HG02759 (cell line): ENCODE measurements at regions not wholly inside any gene's neighbourhood (a gene's known extent, or its start where the extent isn't known, plus 50 kb on each side); places are given as distances from the start of the nearest gene placed in this dataset.
A peak's percentile ranks its signal among the peaks of the same experiment; 100 is the strongest.
"Not testable (repeated sequence)": the region's sequence is repeated elsewhere in the genome, so short reads cannot be mapped to it uniquely, and the experiment has no call there.

ENCODE experiments used
- ATAC-seq: cut with Tn5 transposase; IDR thresholded peaks from one replicate; pipeline ENCODE4 v1.9.1; 2021; ENCODE audit warnings: mild to moderate bottlenecking, moderate library complexity; ENCODE audit not compliant: unreplicated experiment

- ATAC-seq = no peak
Observed at GRCh38 chr12:96085475-96085874, 50.1 kb upstream of the LTA4H start.

DNA sequence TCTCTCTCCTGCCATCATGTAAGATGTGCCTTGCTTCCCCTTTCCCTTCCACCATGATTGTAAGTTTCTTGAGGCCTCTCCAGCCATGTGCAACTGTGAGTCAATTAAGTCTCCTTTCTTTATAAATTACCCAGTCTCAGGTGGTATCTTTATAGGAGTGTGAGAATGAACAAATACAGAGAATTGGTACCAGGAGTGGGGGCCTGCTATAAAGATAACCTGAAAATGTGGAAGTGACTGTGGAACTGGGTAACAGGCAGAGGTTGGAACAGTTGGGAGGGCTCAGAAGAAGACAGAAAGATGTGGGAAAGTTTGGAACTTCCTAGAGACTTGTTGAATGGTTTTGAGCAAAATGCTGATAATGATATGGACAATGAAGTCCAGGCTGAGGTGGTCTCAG, 50.8 kb upstream of the LTA4H start:
- not testable (repeated sequence) for ATAC-seq

- ATAC-seq = no peak
Observed at GRCh38 chr12:96091833-96092232, 56.4 kb upstream of the LTA4H start.

GRCh38 chr12:96093543-96094196, 58.3 kb upstream of the LTA4H start:
- no peak for ATAC-seq

DNA sequence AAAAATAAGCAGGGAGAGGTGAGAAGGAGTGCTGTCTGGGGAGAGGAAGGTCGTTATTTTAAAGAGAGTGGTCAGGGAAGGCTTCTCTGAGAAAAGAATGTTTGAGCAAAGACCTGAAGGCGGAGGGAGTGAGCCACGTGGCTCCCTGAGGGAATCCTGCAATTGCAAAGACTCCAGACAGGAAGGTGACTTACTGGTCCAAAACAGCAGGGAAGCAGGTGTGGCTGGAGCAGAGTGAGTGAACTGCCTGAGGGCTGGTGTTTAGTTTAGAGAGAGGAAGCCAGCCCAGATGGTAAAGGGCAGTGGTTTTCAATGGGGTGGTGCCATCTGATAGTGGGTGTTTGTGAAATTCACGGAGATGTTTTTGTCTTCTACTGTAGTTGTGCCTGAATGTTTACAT, 58.8 kb upstream of the LTA4H start:
- no peak for ATAC-seq

DNA sequence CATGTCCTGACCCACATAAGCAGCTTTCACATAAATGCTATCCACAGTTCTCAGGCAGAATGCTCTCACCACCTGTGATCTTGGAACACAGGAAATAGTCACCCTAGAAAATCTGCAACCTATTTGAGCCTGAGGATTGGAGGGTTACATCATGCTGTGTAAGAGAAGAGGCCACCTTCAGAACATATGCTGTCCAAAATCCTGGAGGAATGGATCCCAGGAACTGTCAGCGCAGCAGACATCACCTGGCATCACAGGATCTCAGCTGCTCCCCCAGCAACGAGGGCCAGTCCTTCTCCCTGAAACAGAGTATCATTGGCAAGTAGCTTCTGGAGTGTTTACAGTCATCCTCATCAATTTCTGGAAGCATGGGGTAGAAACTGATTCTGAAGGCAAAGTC, 63.2 kb upstream of the LTA4H start:
- ATAC-seq = no peak

DNA sequence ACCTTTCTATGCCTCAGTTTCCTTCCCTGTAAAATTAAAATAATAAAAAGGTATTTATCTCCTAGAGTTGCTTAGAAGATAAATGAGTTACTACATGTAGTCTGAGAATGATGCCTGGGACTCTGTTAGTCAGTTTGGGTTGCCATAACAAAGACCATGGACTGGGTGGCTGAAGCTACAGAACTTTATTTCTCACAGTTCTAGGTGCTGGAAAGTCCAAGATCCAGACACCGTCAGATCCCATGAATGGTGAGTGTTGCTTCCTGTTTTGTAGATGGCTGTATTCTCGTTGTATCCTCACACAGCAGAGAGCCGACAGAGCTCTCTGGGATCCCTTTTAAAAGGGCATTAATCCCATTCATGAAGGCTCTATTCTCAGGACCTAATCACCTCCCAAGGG, 64.0 kb upstream of the LTA4H start:
- no peak for ATAC-seq

DNA sequence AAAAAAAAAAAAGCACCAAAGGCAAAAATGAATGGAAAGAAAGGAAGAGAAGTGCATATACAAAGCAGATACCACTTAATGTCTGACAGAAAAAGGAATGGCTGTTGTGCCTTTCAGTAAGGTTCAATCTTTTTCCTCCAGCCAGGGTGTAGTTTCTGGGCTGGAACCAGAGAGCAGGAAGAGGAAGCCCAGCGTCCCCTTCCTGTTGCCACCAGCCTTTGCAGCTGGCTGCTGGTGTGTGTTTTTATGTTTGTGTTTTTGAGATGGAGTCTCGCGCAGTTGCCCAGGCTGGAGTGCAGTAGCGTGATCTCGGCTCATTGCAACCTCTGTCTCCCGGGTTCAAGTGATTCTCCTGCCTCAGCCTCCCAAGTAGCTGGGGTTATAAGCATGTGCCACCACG, 64.6 kb upstream of the LTA4H start:
- ATAC-seq = no peak

GRCh38 chr12:96101806-96102205, 66.4 kb upstream of the LTA4H start:
- ATAC-seq = no peak

DNA sequence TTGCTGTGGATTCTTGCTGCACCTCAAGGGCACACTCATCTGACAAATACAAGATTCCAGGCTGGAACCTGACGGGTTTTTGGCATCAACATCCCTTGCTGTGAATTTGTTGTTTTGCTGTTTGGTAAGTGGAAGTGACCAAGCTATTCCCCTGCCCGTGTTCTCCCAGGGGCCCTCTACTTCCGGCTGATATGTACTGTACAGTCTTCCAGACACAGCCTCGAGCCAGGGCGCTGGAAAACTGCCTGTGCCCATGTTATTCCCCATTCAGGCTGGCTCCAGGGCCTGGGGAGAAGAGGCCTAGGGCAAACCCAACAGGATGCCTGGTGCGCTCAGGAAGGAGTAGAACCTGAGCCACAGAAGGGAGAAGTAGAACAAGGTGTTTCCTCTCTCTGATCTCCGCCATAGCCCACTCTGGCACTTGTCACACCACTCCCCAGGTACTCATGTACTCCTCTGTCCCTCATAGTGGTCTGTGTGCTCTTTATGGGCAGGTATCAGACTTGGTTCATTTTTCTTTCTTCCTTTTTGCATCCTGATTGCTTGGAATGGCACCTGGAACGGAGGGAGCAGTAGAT, 67.8 kb upstream of the LTA4H start:
- ATAC-seq = no peak

- no peak for ATAC-seq
Observed at GRCh38 chr12:96104566-96104965, 69.2 kb upstream of the LTA4H start.

DNA sequence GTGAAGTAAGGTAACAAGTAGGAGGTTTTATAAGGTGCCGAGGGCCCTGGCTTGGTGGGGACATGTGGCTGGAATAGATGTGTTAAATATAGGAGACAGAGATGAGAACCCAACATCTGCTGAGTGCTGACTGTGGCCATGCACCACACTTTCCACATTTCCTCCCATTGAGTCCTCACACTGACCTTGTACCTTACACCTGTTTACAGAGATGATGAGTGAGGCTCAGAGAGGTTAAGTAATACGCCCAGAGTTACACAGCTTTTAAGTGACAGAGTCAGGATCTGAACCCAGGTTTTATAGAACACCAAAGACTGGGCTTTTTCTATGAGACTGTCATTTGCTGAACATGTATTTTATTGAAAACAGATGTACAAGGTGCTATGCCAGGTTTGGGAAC, 70.8 kb upstream of the LTA4H start:
- ATAC-seq = no peak

DNA sequence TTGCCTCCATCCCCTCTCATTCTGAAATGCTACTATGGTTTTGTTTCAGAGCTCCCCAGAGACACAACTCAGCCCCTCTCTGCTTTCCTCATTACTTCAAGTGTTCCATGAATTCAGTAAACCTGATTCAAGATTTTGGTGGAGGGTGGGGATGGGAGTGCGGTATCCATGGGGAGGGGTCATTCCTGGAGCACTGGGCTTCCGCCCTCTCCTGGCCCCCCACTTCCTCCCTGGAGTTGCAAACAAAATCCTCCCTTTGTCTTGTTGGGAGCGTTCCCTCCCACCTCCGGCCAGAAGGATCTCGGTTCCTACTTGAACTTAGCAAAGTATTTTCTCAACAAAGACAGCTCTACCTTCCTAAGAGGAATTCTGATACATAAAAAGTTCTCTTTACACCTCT, 71.8 kb upstream of the LTA4H start:
- ATAC-seq = no peak

DNA sequence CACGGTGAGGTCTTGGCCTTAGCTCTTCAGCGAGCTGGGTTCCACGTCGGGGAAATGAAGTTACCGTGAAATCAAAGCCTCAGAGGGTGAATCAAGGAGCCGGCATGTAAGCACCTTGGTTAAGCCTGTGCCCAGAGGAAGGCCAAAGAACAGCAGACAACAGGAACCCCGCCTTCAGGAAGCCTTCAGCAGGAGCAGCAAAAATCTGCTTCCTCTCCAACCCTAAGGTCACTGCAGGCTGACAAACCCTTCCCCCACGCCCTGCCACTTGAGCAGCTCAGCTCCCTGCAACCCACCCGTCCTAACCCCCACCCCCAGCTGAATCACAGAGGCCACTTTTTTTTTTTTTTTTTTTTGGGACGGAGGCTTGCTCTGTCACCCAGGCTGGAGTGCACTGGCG, 72.9 kb upstream of the LTA4H start:
- no peak for ATAC-seq

GRCh38 chr12:96108941-96109340, 73.6 kb upstream of the LTA4H start:
- ATAC-seq = not testable (repeated sequence)

- ATAC-seq = no peak
Observed at GRCh38 chr12:96112733-96113132, 77.3 kb upstream of the LTA4H start.

DNA sequence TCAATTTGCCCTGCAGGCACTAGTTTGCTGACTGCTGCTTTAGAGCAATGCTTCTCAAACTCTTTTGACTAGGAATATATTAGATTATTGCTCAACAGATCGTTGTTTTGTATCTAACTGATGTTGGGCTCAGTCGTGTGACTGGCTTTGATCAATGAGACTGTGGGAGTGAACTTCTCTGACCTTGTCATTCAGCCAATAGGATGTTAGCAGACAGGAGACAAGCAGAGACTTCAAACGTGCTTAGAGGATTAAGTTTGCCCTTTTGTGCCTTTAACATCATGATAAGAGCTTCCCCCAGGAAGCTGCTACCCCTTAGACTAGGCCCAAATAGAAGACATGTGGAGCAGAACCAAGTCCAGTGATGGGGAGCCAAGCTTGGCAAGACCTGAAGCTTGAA, 76.7 kb upstream of the ELK3 start:
- no peak for ATAC-seq

- ATAC-seq = peak; percentile 83
Observed at GRCh38 chr12:96120359-96121100, 73.6 kb upstream of the ELK3 start.

DNA sequence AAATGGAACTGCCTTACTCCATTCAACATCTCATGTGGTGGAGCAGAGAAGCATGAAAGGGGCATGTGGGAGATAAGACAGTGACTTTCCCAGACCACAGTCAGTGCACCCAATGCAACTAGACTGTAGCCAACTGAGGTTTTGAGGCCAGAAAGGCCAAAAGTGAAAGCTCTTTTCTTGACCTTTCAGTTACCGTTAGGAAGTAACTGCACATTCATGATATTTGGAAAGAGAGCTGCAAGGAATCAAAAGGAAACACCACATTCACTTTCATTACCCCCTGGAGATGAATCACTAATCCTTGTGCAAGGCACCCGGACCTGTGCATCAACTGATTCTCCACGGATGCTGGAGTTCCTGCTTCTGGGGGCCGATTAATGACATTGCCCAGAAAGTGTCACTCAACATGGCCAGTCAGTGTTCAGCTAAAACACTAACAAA, 72.9 kb upstream of the ELK3 start:
- peak; percentile 81 for ATAC-seq

DNA sequence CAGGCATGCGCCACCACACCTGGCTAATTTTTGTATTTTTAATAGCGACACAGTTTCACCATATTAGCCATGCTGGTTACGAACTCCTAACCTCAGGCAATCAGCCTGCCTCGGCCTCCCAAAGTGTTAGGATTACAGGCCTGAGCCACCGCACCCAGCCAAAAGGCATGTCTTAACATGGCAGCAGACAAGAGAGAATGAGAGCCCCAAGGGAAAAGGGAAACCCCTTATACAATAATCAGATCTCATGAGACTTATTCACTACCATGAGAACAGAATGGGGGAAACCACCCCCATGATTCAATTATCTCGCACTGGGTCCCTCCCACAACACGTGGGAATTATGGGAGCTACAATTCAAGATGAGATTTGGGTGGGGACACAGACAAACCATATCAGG, 65.9 kb upstream of the ELK3 start:
- ATAC-seq = not testable (repeated sequence)

- ATAC-seq = no peak
Observed at GRCh38 chr12:96130396-96131059, 63.6 kb upstream of the ELK3 start.
